ENCODE measurements at regions not wholly inside any gene's neighbourhood (a gene's known extent, or its start where the extent isn't known, plus 50 kb on each side); places are given as distances from the start of the nearest gene placed in this dataset.

- FAIRE-seq, result no peak
Measured at GRCh38 chr22:26848244-26848920, 191.0 kb downstream of the MIAT start.

- FAIRE-seq, result no peak
Measured at GRCh38 chr22:26849575-26849974, 192.2 kb downstream of the MIAT start.

GRCh38 chr22:26851125-26851524, 193.7 kb downstream of the MIAT start:
- FAIRE-seq, result no peak

DNA sequence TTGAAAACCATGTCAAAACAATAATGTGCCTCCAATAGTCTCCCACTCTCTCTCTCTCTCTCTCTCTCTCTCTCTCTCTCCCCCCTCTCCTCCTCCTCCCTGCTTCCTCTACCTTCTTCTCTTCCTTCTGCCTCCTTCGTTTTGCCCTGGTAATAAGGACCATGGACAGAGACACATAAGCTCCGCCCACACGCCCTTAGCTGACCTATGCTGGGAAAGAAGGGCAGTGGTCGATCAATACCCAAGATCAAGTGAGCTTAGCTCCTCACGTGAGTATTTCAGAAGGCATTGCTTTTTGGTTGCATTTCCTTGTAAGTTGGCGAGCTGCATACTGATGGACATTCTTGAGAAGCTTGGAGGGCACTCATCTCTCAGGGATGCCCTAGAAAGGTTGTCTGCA, 194.8 kb downstream of the MIAT start:
- no peak for FAIRE-seq

DNA sequence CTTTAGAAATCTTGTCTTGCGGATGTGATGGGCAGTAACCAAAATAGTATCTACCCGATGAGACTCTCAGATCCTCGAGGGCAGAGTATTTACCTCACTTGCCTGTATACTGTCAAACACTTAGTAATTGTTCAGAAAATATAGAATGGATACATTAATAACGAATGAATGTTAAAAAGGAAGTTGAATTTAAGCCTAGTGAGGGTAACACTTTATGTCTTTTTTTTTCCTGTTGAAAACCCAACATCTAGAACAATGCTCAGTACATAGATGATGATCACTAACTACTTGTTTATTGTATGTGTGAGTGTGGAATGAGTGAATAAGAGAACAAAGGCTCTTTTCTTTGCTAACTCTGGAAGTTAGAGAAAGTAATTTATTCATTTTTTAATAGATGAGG, 195.7 kb downstream of the MIAT start:
- FAIRE-seq, result no peak

DNA sequence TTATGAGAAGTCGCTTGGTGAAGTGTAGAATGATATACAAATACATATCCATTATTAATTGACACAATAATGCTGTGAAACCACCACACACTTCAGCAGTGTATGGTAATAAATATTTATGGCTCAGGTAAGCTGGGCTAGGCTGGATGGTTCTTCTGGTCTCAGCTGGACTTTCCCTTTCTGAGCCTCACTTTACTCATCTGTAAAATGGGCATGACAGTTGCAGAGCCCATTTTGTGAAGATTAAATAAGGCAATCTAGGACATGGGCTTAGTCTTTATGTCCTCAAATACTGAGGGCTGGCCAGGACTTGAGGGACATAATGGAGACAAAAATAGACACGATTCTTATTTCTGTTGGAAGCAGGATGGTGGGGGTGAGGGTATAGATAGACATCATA, 196.1 kb downstream of the MIAT start:
- no peak for FAIRE-seq

- FAIRE-seq, result no peak
Measured at GRCh38 chr22:26857169-26857568, 199.8 kb downstream of the MIAT start.

GRCh38 chr22:26860301-26860700, 202.9 kb downstream of the MIAT start:
- FAIRE-seq, result no peak

GRCh38 chr22:26865021-26865420, 207.6 kb downstream of the MIAT start:
- FAIRE-seq, result no peak

- no peak for FAIRE-seq
Measured at GRCh38 chr22:26883393-26883792, 226.0 kb downstream of the MIAT start.

GRCh38 chr22:26884921-26885320, 227.5 kb downstream of the MIAT start:
- FAIRE-seq, result no peak

DNA sequence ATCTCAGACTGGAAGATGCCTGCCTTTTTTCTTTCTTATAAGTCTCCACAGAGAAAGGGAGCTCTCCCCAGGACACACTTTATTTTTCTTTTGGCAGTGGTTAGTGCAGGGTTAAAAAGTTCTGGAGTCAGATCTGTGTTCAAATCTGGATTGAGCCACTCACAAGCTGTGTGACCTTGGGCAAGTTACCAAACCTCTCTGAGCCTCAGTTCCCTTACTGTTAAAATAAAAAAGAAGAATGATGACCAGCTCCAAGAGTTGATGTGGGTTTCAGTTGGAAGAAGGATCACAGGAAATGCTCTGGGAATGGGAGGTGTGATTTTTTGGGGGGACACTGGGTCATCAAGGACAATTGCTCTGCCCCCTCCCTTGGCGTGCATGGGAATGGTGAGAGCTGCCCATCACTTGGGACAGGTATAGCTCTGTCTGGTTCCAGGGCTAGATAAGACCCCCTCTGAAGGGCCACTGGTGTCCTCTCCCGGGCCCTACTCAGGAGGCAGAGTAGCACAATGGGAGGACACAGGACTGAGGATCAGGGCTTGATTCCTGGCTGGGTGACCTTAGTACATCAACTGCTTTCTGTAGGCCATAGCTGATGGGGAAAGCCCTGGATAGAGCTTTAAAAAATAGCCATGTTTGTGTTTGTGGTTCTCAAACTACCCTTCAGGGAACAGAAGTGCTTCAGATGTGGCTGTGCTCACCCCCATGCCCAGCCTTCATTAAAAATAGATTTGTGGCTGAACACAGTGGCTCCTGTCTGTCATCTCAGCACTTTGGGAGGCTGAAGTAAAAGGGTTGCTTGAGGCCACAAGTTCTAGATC, 228.3 kb downstream of the MIAT start:
- FAIRE-seq, result no peak

- FAIRE-seq, result no peak
Measured at GRCh38 chr22:26887456-26887855, 230.1 kb downstream of the MIAT start.

- no peak for FAIRE-seq
Measured at GRCh38 chr22:26887916-26888315, 230.5 kb downstream of the MIAT start.

DNA sequence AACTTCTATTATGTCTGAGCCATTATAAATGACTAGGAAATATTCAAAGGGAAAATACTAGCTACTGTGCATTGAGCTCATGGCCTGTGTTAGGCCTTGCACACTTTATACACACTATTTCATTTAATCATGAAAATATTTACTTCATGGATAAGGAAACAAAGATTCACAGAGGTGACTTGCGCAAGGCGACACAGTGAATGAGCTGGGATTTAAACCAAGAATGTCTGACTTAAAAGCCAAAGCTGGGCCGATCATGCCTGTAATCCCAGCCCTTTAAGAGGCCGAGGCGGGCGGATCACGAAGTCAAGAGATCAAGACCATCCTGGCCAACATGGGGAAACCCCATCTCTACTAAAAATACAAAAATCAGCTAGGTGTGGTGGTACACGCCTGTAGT, 231.5 kb downstream of the MIAT start:
- FAIRE-seq, result no peak

DNA sequence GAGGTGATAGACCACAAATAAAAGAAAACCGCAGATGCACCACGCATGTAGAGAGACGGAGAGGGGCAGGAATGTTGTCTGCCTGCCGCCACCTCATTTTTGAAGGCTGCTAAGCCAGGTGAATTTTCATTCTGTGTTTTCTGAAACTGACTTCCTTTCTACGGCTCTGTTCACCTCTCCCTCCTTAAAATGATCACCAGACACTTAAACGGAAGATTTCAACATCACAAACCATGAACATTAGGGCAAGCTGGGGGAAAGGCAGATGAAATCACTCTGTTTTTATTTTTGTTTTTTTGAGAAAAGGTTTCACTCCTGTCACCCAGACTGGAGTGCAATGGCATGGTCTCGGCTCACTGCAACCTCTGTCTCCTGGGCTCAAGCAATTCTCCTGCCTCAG, 232.4 kb downstream of the MIAT start:
- FAIRE-seq, result no peak

- FAIRE-seq, result no peak
Measured at GRCh38 chr22:26890870-26891269, 233.5 kb downstream of the MIAT start.

DNA sequence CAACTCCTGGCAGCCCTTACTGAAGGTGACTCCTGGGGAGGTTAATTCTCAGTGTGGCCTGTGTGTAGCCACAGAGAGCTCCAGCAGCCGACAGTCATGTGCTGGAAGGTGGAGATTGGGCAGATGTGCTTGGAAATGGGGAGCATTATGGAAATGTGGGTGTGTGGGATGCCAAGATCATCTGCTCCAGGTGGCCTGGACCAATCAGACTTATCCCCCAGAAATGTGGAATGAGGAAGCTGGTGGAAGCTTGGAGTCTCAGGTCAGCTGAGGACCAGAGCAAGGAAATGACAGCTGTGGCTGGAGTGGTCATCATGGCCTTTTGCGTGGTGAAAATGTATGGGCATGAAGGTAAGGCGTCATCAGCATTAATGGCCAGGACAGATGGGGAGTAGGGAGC, 234.0 kb downstream of the MIAT start:
- no peak for FAIRE-seq

- FAIRE-seq, result no peak
Measured at GRCh38 chr22:26892166-26893041, 235.0 kb downstream of the MIAT start.

DNA sequence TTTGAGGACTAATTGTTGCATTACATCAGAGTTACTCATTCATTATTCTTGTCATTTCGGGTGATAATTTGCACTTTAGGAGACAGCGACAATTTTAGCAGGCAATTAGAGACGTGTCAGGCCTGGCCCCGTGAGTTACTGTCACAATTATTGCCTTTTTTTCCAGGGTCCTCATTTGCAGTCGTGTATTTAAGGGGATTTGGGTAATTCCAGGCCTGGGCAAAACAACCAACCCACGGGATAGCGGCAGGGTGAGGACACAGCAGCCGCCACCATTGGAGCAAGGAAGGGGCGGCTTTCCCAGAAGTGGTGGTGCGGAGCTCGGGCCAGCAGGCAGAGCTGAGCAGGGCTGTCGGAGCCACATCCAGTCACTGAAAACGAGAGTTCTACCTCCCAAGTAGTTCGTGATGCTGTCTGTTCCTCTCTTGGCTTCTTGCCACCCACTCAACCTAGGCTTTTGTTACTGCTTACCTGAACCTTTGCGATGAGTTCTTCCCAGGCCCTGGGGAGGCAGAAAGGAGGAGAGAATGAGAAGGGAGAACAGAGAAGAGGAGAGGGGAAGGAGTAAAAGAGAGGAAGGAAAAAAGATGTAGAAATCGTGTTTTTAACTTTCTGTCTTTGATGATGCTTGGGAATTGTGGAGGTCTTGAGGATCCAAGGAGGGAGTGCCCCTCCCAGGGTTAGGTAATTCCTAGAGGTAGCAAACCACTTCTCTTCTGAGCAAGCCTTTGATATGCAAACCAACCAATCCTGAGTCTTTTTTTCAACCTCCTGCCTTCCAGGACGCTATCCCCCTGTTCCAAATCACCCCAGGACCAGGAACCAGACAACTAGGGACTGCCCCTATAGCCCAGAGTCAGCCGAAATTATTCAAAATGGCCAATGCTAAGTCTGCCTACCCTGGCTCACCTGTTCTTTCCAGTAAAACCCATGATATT, 236.1 kb downstream of the MIAT start:
- no peak for FAIRE-seq

DNA sequence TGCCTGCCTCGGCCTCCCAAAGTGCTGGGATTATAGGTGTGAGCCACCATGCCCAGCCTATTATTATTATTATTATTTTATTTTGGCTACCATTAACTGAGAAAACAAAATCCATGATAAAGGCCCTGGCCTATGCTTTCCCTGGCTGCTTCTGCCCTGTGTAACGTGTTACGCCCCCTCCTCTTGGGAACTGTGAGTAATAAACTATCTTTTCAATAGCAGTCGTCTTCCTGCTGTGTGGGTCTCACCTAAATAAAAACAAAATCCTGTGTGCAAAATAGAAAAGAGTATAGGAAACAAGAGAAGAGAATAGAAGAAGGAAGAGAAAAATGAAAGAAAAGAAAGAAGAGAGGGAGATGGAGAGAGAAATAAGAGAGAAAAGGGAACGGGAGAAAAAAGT, 237.0 kb downstream of the MIAT start:
- no peak for FAIRE-seq

DNA sequence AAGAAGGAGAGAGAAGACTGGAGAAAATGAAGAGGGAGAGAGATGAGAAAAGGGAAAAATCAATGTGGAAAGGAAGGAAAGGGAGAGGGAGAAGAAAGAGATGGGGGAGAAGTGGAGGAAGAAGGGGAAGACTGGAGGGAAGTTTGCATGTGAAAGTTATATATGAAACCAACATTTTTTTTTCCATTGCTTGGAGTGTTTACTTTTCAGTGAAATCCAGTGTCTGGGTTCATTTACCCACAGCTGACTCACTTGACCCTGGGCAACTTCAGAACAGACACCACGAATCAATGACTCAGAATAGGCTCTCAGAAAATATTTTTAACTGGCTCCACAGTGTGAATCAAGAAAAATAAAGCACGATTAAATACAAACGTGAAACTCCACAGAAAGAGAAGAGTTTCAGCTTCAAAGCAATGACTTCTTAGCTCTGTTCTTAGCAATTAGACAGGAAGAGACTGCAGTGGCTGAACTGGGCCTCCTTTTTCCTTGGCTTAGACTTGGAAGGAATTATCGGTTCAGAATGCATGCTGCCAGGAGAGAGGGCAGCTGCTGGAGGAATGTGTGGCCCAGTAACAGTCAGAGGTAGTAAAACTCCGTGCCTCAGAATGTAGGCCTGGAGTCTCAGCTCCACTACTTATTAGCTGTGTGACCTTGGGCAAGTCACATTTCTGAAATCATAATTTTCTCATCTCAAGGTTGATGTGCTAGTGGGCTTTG, 237.5 kb downstream of the MIAT start:
- FAIRE-seq, result no peak
